SK-N-MC (cell line): ENCODE measurements at regions not wholly inside any gene's neighbourhood (a gene's known extent, or its start where the extent isn't known, plus 50 kb on each side); places are given as distances from the start of the nearest gene placed in this dataset.
"Not testable (repeated sequence)": the region's sequence is repeated elsewhere in the genome, so short reads cannot be mapped to it uniquely, and the experiment has no call there.

Source experiments
- DNase-seq: peaks from one replicate; pipeline ENCODE4 v3.0.0-alpha.2; 2011; ENCODE audit warnings: low read depth, low spot score
- H3K27ac ChIP-seq: fragments of 200-600 bp; sonication (generic); 2 replicates; pipeline ENCODE4 v1.5.1; 2016; ENCODE audit warnings: mixed run types
- H3K36me3 ChIP-seq: fragments of 200-600 bp; sonication (generic); 2 replicates; pipeline ENCODE4 v1.6.1; 2017; ENCODE audit warnings: antibody characterized with exemption, low read length, mixed read lengths; ENCODE audit not compliant: insufficient read depth
- H3K4me3 ChIP-seq: fragments of 200-600 bp; sonication (generic); 2 replicates; pipeline ENCODE4 v1.5.1; 2016
- H3K9ac ChIP-seq: fragments of 200-600 bp; sonication (generic); 2 replicates; pipeline ENCODE4 v1.8.0; 2017; ENCODE audit warnings: mixed run types, mixed read lengths; ENCODE audit not compliant: insufficient read length
- H3K9me3 ChIP-seq: fragments of 200-600 bp; sonication (generic); 2 replicates; pipeline ENCODE4 v1.6.1; 2017; ENCODE audit warnings: low read depth, mild to moderate bottlenecking, antibody characterized with exemption, low read length, moderate library complexity, mixed read lengths
- POLR2AphosphoS5 ChIP-seq: IDR thresholded peaks from 2 replicates; pipeline ENCODE4 v1.6.1; 2012; ENCODE audit warnings: mild to moderate bottlenecking, low read depth, low read length, borderline replicate concordance

DNA sequence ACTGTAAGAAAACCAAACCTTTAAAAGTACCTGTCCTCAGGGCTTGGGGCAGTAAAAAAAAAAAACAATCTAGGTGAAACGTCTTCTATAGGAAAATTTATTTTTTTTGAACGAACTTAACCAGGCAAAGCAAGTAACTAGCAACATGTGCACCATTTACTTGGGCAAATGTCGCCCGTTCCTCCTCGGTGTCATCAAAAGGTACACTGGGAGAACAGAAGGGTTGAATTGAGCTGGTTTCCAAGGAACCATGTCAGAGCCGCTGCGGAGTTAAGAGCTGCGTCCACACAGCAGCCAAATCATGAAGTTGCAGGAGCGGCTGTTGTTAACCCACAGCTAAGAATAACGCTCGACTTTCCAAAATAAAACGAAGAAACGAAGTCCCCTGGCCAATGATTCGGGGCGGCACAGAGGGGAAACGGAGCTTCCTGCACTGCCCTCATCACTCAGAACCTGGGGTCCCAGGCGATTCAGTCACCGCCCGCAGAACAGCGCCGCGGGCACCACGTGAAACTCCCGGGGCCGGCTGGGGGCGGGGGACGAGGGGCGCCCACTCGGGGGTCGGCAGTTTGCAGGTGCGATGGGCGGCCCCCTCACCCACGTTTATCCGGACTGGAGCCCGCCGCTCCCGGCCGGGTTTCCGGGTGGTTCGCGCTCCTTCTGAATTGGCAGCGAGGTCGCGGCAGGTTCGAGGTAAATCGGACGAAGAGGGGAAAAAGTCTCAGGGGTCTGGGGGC, 53.6 kb upstream of the PLGLB1 start:
- H3K27ac ChIP-seq, DNase-seq, H3K36me3 ChIP-seq, H3K9me3 ChIP-seq: not testable (repeated sequence)
- Histone ChIP-seq H3K9ac (peak overlapping the region; percentile 72), H3K4me3 (peak overlapping the region; percentile 78)

DNA sequence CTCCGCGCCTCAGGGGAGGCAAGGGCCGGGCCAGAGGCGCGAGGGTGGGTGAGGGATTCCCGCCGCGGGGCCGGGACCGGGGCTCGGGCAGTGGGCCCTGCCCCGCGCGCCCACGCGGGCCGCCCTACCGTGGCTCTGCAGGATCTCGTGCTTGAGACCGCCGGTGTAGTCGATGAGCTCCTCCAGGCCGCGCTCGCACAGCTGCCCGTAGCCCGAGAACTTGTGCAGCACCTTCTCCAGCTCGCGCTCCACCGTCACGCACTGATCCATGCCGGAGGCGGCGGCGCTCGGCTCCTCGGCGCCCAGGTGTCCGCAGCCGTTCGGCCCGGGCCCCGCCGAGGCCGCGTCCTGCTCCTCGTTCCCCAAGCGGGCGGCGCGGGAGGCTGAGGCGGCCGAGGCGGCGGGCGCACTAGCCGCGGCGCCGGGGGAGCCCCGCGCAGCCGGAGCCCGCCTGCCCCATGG, 54.2 kb upstream of the PLGLB1 start:
- not testable (repeated sequence) for DNase-seq, H3K9me3 ChIP-seq, H3K36me3 ChIP-seq
- Histone ChIP-seq H3K27ac (peak overlapping the region; percentile 75; the same call in 1 of the 2 replicates), H3K9ac (peak overlapping the region; percentile 55), H3K4me3 (peak overlapping the region; percentile 81)

DNA sequence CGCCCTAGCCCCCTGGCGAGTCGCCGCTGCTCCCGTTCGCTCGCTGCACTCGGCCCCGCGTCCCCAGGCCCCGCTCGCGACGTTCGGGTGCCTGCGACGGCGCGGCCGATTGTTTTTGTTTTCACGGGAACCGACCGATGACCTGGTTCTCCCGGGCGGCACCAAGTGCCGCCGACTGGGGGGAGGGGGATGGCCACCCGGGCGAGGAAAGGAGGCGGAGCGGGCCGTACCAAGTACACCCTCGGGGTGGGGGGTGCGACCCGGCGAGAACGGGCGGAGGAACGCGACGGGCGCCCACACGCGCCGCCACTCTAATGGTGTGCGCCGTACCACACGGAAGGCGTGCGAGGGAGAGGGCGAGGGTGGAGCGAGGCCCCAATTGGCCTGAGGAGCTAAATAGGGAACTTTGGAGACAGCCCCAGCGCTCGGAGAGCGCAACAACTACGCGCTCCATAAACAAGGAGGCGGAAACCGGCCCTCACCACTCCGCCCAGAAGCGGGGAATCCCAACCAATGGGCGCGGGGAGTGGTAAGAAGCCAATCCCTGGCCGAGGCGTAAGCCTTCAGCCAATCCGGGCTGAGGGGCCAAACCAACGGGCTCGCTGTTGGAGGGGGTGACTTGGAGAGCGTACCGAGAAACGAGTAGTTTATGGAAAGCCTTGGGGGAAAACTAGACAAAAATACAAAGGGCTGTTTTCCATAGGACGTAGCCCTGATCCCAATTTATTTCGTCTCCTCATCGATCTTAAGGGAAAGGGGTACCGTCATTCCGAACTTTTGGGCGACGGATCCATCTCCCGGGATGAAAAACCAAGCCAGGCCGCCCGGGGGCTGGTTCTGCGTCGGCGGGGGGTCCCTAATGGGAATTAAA, 54.8 kb upstream of the PLGLB1 start:
- H3K4me3 ChIP-seq, result peak overlapping the region; percentile 81
- H3K9ac ChIP-seq, result peak overlapping the region; percentile 60
- peak; percentile 45; the same call in 1 of the 2 replicates for TF ChIP-seq POLR2AphosphoS5
- H3K36me3 ChIP-seq, H3K9me3 ChIP-seq: not testable (repeated sequence)
- peak; percentile 20 for DNase-seq
- H3K27ac ChIP-seq, result peak overlapping the region; percentile 75

GRCh38 chr2:87077124-87077446, 55.4 kb upstream of the PLGLB1 start:
- Histone ChIP-seq H3K9ac (peak overlapping the region; percentile 60), H3K4me3 (peak overlapping the region; percentile 81)
- not testable (repeated sequence) for H3K27ac ChIP-seq, H3K9me3 ChIP-seq, H3K36me3 ChIP-seq, DNase-seq

- DNase-seq, H3K9ac ChIP-seq, H3K36me3 ChIP-seq, H3K4me3 ChIP-seq, H3K9me3 ChIP-seq, H3K27ac ChIP-seq: not testable (repeated sequence)
Measured at GRCh38 chr2:87081727-87082126, 60.1 kb upstream of the PLGLB1 start.

- not testable (repeated sequence) for H3K9me3 ChIP-seq
Measured at GRCh38 chr2:87088079-87088478, 66.4 kb upstream of the PLGLB1 start.

GRCh38 chr2:87089401-87089800, 67.8 kb upstream of the PLGLB1 start:
- H3K36me3 ChIP-seq, H3K4me3 ChIP-seq, H3K9ac ChIP-seq, DNase-seq, H3K27ac ChIP-seq, H3K9me3 ChIP-seq: not testable (repeated sequence)

More at GRCh38 chr2:87088079-87088478, 66.4 kb upstream of the PLGLB1 start:
- H3K9ac ChIP-seq, DNase-seq, H3K4me3 ChIP-seq, H3K36me3 ChIP-seq, H3K27ac ChIP-seq: not testable (repeated sequence)

GRCh38 chr2:87093252-87093651, 71.6 kb upstream of the PLGLB1 start:
- not testable (repeated sequence) for H3K36me3 ChIP-seq, DNase-seq, H3K9ac ChIP-seq, H3K9me3 ChIP-seq, H3K4me3 ChIP-seq, H3K27ac ChIP-seq

- not testable (repeated sequence) for H3K9me3 ChIP-seq, H3K27ac ChIP-seq, H3K36me3 ChIP-seq, DNase-seq, H3K4me3 ChIP-seq, H3K9ac ChIP-seq
Measured at GRCh38 chr2:87093937-87094529, 72.4 kb upstream of the PLGLB1 start.

GRCh38 chr2:87095804-87096203, 74.2 kb upstream of the PLGLB1 start:
- not testable (repeated sequence) for H3K27ac ChIP-seq, H3K9me3 ChIP-seq, H3K9ac ChIP-seq, H3K4me3 ChIP-seq, DNase-seq, H3K36me3 ChIP-seq

DNA sequence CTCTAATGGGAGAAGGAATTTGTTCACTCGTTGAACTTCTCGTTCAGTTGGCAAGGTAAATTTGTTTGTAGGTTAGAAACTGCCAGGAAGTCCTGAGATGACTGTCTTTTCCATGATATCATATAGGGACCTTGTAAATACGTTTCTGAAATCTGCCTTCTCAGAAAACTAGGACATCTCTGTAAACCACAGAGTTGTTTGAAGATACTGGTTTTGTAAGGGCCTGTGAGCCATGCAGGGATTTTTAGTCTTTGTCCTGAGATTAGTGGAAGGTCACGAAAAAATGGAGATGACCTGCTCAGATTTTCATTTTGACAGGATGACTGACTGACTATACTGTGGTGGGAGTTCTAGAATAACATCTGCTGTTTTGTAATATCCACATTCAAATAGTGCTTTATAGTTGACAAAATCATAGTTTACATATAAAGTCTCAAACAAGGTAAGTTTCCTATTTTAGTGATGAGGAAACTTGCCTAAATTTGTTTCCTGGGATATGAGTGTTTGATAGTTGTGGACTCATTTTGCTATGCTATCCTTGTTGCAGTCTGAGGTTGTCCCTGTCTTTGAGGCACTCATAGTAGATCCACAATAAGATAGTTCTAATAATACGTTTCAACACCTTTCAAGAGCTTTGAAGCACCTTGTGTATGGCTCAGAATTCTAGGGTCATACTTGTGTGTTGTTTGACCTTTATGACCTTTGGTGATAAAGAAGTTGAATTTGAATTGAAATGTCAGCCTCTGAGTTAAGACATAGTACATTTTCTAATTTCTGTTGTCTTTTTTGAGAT, 107.3 kb upstream of the PLGLB1 start:
- H3K9me3 ChIP-seq, H3K9ac ChIP-seq, DNase-seq, H3K27ac ChIP-seq, H3K4me3 ChIP-seq, H3K36me3 ChIP-seq: not testable (repeated sequence)

DNA sequence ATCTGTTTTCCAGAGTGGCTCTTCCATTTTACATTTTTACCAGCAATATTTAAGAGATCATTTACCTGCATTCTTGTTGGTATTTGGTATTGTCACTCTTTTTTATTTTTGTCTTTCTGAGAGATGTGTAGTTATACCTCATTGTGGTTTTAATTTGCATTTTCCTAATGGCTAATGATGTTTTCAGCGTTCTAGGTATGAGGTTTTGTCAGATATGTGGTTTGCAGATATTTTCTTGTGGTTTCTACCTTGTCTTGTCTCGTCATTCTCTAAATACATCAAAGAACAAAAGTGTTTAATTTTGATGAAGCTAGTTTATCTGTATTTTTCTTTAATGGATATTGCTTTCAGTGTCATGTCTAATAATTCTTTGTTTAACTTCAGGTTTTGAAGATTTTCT, 110.9 kb upstream of the PLGLB1 start:
- H3K9me3 ChIP-seq, H3K36me3 ChIP-seq, H3K9ac ChIP-seq, H3K4me3 ChIP-seq, DNase-seq, H3K27ac ChIP-seq: not testable (repeated sequence)

- not testable (repeated sequence) for H3K9ac ChIP-seq, H3K4me3 ChIP-seq, H3K9me3 ChIP-seq, H3K27ac ChIP-seq, DNase-seq, H3K36me3 ChIP-seq
Measured at GRCh38 chr2:87151835-87152493, 130.3 kb upstream of the PLGLB1 start.
